SK-N-SH (cell line): ENCODE measurements at regions not wholly inside any gene's neighbourhood (a gene's known extent, or its start where the extent isn't known, plus 50 kb on each side); places are given as distances from the start of the nearest gene placed in this dataset.

Experiments used
- EZH2phosphoT487 ChIP-seq: fragments of 200-600 bp; sonication (generic); IDR thresholded peaks from 2 replicates; pipeline ENCODE4 v1.6.1; 2017; ENCODE audit warnings: low read depth, mixed run types, mild to moderate bottlenecking, antibody characterized with exemption, moderate library complexity, borderline replicate concordance
- FOXM1 ChIP-seq: IDR thresholded peaks from 2 replicates; pipeline ENCODE4 v1.4.0; 2012; ENCODE audit warnings: low read depth, mild to moderate bottlenecking
- MXI1 ChIP-seq: IDR thresholded peaks from 2 replicates; pipeline ENCODE4 v1.6.1; 2012; ENCODE audit warnings: mild to moderate bottlenecking, low read depth, low read length, improper control_type of control experiment
- NRF1 ChIP-seq: IDR thresholded peaks from 2 replicates; pipeline ENCODE4 v1.6.1; 2012; ENCODE audit warnings: low read depth, mild to moderate bottlenecking, low read length
- POLR2AphosphoS5 ChIP-seq: IDR thresholded peaks from 2 replicates; pipeline ENCODE4 v1.6.1; 2012; ENCODE audit warnings: low read depth, low read length
- SMC3 ChIP-seq: IDR thresholded peaks from 2 replicates; pipeline ENCODE4 v1.6.1; 2012; ENCODE audit warnings: low read depth, low read length, improper control_type of control experiment
- TF ChIP-seq, protein P1 (sequence below): fragments of 200-600 bp; sonication (generic); IDR thresholded peaks from 2 replicates; pipeline ENCODE4 v1.6.1; 2017; ENCODE audit warnings: antibody characterized with exemption, mild to moderate bottlenecking, moderate library complexity
- TF ChIP-seq, protein P2 (sequence below): IDR thresholded peaks from 2 replicates; pipeline ENCODE4 v1.4.0; 2012; ENCODE audit warnings: low read depth, borderline replicate concordance
- TF ChIP-seq, protein P3 (sequence below): IDR thresholded peaks from 2 replicates; pipeline ENCODE4 v1.4.0; 2012; ENCODE audit warnings: low read depth

DNA sequence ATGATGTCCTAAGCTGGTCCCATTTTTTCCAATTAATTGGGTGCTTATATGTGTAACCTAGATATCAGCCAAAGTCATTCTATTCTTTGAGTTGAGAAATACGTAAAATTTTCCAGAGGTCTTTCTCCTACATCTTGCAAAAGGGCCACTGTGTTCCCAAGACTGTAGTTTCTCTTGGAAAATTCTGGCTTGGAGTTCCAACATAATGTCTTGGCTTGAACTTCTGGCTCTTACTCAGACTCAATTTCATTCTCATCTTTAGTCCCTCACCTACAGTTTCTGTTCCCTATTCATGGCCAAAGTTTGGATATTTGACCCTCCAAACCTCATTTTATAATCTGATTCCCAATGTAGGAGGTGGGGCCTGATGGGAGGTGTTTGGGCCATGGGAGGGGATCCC lies 201.4 kb upstream of the ARHGEF26 start:
- TF ChIP-seq, protein P1, sequence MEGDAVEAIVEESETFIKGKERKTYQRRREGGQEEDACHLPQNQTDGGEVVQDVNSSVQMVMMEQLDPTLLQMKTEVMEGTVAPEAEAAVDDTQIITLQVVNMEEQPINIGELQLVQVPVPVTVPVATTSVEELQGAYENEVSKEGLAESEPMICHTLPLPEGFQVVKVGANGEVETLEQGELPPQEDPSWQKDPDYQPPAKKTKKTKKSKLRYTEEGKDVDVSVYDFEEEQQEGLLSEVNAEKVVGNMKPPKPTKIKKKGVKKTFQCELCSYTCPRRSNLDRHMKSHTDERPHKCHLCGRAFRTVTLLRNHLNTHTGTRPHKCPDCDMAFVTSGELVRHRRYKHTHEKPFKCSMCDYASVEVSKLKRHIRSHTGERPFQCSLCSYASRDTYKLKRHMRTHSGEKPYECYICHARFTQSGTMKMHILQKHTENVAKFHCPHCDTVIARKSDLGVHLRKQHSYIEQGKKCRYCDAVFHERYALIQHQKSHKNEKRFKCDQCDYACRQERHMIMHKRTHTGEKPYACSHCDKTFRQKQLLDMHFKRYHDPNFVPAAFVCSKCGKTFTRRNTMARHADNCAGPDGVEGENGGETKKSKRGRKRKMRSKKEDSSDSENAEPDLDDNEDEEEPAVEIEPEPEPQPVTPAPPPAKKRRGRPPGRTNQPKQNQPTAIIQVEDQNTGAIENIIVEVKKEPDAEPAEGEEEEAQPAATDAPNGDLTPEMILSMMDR: no peak
- TF ChIP-seq EZH2phosphoT487 (no peak), POLR2AphosphoS5 (no peak), FOXM1 (no peak), SMC3 (no peak), NRF1 (no peak), MXI1 (no peak)
- TF ChIP-seq, protein P2, sequence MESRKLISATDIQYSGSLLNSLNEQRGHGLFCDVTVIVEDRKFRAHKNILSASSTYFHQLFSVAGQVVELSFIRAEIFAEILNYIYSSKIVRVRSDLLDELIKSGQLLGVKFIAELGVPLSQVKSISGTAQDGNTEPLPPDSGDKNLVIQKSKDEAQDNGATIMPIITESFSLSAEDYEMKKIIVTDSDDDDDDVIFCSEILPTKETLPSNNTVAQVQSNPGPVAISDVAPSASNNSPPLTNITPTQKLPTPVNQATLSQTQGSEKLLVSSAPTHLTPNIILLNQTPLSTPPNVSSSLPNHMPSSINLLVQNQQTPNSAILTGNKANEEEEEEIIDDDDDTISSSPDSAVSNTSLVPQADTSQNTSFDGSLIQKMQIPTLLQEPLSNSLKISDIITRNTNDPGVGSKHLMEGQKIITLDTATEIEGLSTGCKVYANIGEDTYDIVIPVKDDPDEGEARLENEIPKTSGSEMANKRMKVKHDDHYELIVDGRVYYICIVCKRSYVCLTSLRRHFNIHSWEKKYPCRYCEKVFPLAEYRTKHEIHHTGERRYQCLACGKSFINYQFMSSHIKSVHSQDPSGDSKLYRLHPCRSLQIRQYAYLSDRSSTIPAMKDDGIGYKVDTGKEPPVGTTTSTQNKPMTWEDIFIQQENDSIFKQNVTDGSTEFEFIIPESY: no peak
- TF ChIP-seq, protein P3, sequence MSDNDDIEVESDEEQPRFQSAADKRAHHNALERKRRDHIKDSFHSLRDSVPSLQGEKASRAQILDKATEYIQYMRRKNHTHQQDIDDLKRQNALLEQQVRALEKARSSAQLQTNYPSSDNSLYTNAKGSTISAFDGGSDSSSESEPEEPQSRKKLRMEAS: no peak
